ENCODE measurements at regions not wholly inside any gene's neighbourhood (a gene's known extent, or its start where the extent isn't known, plus 50 kb on each side); places are given as distances from the start of the nearest gene placed in this dataset.

- Mint-ChIP-seq H3K36me3 (ENCODE audit: low read depth) (no peaks in the 10 kb centered on the region), H3K4me1 (no peaks in the 10 kb centered on the region), H3K4me3 (no peak overlapping the region), H3K9me3 (peaks cover 9% of the 10 kb centered on the region), H3K27ac (no peak overlapping the region), H3K27me3 (no peaks in the 10 kb centered on the region)
- no peak for DNase-seq
- ATAC-seq (ENCODE audit: low read depth): no peak
- intact Hi-C loops (cut with micrococcal nuclease): no loop called here
- ChIA-PET POLR2A (no interaction called here), CTCF (no interaction called here)
- TF ChIP-seq, protein P1, sequence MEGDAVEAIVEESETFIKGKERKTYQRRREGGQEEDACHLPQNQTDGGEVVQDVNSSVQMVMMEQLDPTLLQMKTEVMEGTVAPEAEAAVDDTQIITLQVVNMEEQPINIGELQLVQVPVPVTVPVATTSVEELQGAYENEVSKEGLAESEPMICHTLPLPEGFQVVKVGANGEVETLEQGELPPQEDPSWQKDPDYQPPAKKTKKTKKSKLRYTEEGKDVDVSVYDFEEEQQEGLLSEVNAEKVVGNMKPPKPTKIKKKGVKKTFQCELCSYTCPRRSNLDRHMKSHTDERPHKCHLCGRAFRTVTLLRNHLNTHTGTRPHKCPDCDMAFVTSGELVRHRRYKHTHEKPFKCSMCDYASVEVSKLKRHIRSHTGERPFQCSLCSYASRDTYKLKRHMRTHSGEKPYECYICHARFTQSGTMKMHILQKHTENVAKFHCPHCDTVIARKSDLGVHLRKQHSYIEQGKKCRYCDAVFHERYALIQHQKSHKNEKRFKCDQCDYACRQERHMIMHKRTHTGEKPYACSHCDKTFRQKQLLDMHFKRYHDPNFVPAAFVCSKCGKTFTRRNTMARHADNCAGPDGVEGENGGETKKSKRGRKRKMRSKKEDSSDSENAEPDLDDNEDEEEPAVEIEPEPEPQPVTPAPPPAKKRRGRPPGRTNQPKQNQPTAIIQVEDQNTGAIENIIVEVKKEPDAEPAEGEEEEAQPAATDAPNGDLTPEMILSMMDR (IDR thresholded peaks at IDR 0.05): no peak
Measured at GRCh38 chr11:42544726-42545125, 767.1 kb upstream of the API5 start.

GRCh38 chr11:42545954-42546353, 765.8 kb upstream of the API5 start:
- ChIA-PET POLR2A (no interaction called here), CTCF (no interaction called here)
- TF ChIP-seq, protein P1 (IDR thresholded peaks at IDR 0.05): no peak
- Mint-ChIP-seq H3K27me3 (no peaks in the 10 kb centered on the region), H3K9me3 (peaks cover 9% of the 10 kb centered on the region), H3K4me3 (no peak overlapping the region), H3K4me1 (no peaks in the 10 kb centered on the region), H3K36me3 (ENCODE audit: low read depth) (no peaks in the 10 kb centered on the region), H3K27ac (no peak overlapping the region)
- intact Hi-C loops (cut with micrococcal nuclease): no loop called here
- ATAC-seq (ENCODE audit: low read depth) (no peak), DNase-seq (no peak)

DNA sequence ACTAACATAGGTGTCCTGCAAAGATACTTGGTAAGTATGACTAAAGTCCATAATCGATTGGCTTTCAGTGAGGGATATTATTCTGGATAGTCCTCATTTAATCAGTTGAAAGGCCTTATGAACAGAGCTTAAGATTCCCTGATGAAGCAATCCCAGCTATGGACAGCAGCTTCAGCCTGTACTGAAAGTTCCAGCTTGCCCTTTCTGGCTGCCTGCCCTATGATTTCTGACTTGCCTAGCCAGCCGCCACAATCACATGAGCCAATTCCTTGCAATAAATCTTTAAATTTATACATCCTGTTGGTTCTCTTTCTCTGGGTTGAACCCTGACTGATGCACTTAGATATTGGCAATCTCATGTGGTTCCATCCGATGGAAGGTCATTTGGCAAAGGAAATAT, 759.0 kb upstream of the API5 start:
- ATAC-seq (ENCODE audit: low read depth) (no peak), DNase-seq (no peak)
- ChIA-PET POLR2A (no interaction called here), CTCF (no interaction called here)
- no peaks in the 10 kb centered on the region for H3K27me3 Mint-ChIP-seq
- H3K36me3 Mint-ChIP-seq (ENCODE audit: low read depth): no peaks in the 10 kb centered on the region
- no peaks in the 10 kb centered on the region for H3K9me3 Mint-ChIP-seq
- H3K4me3 Mint-ChIP-seq: no peak overlapping the region
- H3K4me1 Mint-ChIP-seq: no peaks in the 10 kb centered on the region
- H3K27ac Mint-ChIP-seq: no peak overlapping the region
- TF ChIP-seq, protein P1 (IDR thresholded peaks at IDR 0.05): no peak
- intact Hi-C loops (cut with micrococcal nuclease): no loop called here

DNA sequence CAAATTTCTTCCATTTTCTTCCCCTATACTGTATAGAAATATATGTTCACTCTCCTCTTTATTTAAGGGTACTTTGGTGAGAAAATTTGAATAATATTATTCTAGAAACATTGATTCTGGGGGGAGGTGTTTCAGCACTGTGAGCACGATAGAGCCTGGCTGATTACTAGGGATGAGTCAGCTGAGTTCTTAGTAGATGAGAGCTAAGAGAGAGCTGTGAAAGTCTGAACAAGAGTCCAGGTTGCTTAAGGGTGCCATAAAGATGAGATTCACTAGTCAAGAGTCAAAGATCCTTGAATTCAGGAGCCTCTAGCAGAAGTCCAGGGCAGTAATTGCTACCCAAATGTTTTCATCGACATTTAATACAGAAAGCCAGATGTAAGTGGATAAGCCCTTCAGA, 756.6 kb upstream of the API5 start:
- intact Hi-C loops (cut with micrococcal nuclease): no loop called here
- H3K4me3 Mint-ChIP-seq: no peak overlapping the region
- no peaks in the 10 kb centered on the region for H3K4me1 Mint-ChIP-seq
- TF ChIP-seq, protein P1 (IDR thresholded peaks at IDR 0.05): no peak
- peaks cover 3% of the 10 kb centered on the region for H3K9me3 Mint-ChIP-seq
- H3K36me3 Mint-ChIP-seq (ENCODE audit: low read depth): no peaks in the 10 kb centered on the region
- DNase-seq: no peak
- ATAC-seq (ENCODE audit: low read depth): no peak
- no peaks in the 10 kb centered on the region for H3K27me3 Mint-ChIP-seq
- no peak overlapping the region for H3K27ac Mint-ChIP-seq
- CTCF ChIA-PET: no interaction called here
- POLR2A ChIA-PET: no interaction called here

DNA sequence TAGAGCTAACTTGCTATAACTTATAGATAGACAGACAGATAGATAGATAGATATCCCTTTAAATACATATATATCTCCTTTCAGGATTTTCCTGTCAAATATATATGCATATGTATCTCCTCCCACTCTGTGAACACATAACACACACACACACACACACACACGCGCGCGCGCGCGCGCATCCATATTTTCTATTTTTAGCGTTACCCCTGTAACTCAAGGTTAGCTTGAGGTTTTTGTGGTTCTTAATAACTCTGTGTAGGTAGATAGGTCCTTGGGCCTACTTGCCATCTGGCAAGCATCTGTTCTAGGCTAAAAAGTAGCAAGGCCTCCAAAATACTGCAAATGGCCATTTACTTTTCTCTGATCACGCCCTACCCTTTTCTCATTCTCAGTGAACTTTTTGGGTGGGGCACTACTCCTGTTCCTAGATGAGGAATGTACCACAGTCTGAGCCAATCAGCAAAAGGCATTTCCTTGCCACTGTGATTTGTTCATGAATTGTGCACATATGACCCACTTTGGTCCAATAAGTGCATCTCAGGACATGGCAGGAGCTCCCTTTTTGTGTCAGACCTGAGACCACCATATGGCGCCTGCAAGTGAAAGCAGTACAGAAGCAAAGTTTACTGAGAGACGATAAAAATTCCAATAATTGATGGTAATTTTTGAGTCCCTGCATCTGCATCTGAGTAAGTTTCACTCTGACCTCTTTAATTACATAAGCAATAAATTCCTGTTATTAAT, 740.5 kb upstream of the API5 start:
- CTCF ChIA-PET: no interaction called here
- POLR2A ChIA-PET: no interaction called here
- Mint-ChIP-seq H3K36me3 (ENCODE audit: low read depth) (no peaks in the 10 kb centered on the region), H3K27me3 (no peaks in the 10 kb centered on the region), H3K27ac (no peak overlapping the region), H3K9me3 (peaks cover 11% of the 10 kb centered on the region), H3K4me3 (no peak overlapping the region), H3K4me1 (no peaks in the 10 kb centered on the region)
- no peak for DNase-seq
- intact Hi-C loops (cut with micrococcal nuclease): no loop called here
- no peak for ATAC-seq (ENCODE audit: low read depth)
- TF ChIP-seq, protein P1 (IDR thresholded peaks at IDR 0.05): no peak

Data from activated B cell treated with CpG ODN at 0.5 μM for 24 hours (primary cell).